ENCODE measurements at regions not wholly inside any gene's neighbourhood (a gene's known extent, or its start where the extent isn't known, plus 50 kb on each side); places are given as distances from the start of the nearest gene placed in this dataset.
"Not testable (repeated sequence)": the region's sequence is repeated elsewhere in the genome, so short reads cannot be mapped to it uniquely, and the experiment has no call there.

DNA sequence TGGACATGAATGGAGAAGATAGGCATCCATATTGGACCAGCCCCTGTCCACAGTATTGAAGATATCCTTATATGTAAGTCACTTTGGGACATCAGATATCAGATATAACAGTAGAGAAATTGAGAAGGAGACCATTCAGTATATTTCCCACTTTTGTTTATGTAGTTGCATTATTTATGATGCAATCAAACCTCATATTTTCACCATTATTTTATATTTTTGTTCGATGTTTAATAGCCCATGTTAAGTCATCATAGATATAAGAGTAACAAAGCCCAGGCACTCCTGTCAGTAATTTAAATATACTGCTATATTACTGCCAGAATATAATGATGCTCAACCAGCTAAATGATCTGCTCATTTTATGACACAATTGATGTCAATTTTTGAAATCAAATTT is 744.5 kb upstream of the EPHA7 start:
- Histone ChIP-seq H3K9me2 (replicated peaks; ENCODE audit: insufficient read depth) (no peaks in the 10 kb centered on the region), H3K36me3 (replicated peaks; ENCODE audit: insufficient read depth, low read depth) (no peaks in the 10 kb centered on the region), H4K20me1 (ENCODE audit: insufficient read depth, poor library complexity, severe bottlenecking) (no peaks in the 10 kb centered on the region), H3K4me2 (no peak overlapping the region), H3K27me3 (no peaks in the 10 kb centered on the region), H3K4me3 (no peak overlapping the region), H2AFZ (no peak overlapping the region), H3K79me2 (no peaks in the 10 kb centered on the region), H3K4me1 (ENCODE audit: insufficient read depth) (no peaks in the 10 kb centered on the region), H3K9me3 (ENCODE audit: low read depth) (no peaks in the 10 kb centered on the region), H3K27ac (no peak overlapping the region)
- 90% methylated on average over 1 of the region's 1 CpG for WGBS (ENCODE audit: low lambda C conversion rate, missing lambda C conversion rate)
- TF ChIP-seq EZH2phosphoT487 (IDR thresholded peaks at IDR 0.05; ENCODE audit: low read depth, severe bottlenecking, unreplicated experiment): no peak
- TF ChIP-seq, protein P1, sequence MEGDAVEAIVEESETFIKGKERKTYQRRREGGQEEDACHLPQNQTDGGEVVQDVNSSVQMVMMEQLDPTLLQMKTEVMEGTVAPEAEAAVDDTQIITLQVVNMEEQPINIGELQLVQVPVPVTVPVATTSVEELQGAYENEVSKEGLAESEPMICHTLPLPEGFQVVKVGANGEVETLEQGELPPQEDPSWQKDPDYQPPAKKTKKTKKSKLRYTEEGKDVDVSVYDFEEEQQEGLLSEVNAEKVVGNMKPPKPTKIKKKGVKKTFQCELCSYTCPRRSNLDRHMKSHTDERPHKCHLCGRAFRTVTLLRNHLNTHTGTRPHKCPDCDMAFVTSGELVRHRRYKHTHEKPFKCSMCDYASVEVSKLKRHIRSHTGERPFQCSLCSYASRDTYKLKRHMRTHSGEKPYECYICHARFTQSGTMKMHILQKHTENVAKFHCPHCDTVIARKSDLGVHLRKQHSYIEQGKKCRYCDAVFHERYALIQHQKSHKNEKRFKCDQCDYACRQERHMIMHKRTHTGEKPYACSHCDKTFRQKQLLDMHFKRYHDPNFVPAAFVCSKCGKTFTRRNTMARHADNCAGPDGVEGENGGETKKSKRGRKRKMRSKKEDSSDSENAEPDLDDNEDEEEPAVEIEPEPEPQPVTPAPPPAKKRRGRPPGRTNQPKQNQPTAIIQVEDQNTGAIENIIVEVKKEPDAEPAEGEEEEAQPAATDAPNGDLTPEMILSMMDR (IDR thresholded peaks at IDR 0.05; ENCODE audit: poor library complexity): no peak
- no peak for TF ChIP-seq EZH2 (IDR thresholded peaks at IDR 0.05; ENCODE audit: borderline replicate concordance)
- DNase-seq (ENCODE audit: low spot score): no peak

DNA sequence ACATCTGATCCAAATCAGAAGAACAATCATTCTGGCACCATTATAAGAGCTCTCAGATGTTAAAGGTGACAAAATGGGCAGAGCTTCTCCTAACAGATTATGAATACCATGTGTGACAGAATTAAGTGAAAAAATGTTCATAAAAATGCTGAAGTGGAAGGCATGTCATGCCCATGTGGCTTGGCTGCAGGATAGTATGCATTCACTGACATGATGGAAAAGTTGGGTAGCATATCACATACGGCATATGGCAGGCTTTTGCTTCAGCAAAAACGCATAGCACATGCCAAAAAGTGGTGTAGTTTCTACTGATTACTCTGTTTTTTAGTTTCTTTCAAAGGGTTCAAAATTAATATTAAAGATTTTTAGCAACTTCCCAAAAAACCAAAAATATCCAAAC is 731.5 kb upstream of the EPHA7 start:
- H3K4me3 ChIP-seq: no peak overlapping the region
- H3K79me2 ChIP-seq: no peaks in the 10 kb centered on the region
- 97% methylated on average over 2 of the region's 2 CpGs for WGBS (ENCODE audit: low lambda C conversion rate, missing lambda C conversion rate)
- H3K27ac ChIP-seq: no peak overlapping the region
- no peaks in the 10 kb centered on the region for H3K36me3 ChIP-seq (replicated peaks; ENCODE audit: insufficient read depth, low read depth)
- H3K9me3 ChIP-seq (ENCODE audit: low read depth): no peaks in the 10 kb centered on the region
- H4K20me1 ChIP-seq (ENCODE audit: insufficient read depth, poor library complexity, severe bottlenecking): no peaks in the 10 kb centered on the region
- no peak for TF ChIP-seq EZH2phosphoT487 (IDR thresholded peaks at IDR 0.05; ENCODE audit: low read depth, severe bottlenecking, unreplicated experiment)
- TF ChIP-seq, protein P1 (IDR thresholded peaks at IDR 0.05; ENCODE audit: poor library complexity): no peak
- TF ChIP-seq EZH2 (IDR thresholded peaks at IDR 0.05; ENCODE audit: borderline replicate concordance): no peak
- no peaks in the 10 kb centered on the region for H3K27me3 ChIP-seq
- no peak overlapping the region for H2AFZ ChIP-seq
- H3K4me1 ChIP-seq (ENCODE audit: insufficient read depth): no peaks in the 10 kb centered on the region
- no peak for DNase-seq (ENCODE audit: low spot score)
- H3K9me2 ChIP-seq (replicated peaks; ENCODE audit: insufficient read depth): no peaks in the 10 kb centered on the region
- no peak overlapping the region for H3K4me2 ChIP-seq

DNA sequence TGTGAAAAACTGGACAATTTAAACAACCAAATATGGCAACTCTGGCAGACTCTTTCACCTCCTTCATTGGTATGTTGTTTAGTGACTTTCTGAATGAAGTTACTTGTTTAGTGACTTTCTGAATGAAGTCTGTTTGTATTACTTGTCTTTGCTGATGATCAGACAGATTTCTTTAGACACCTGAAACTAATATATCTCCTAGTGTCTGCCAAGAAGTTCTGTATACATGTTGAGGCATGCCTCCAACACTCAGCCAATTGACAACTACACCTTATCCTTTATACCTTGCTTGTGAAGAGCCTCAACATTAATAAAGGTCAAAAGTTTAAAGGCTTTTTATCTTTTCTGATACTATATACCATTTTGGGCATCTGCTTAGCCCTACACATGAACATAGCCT is 725.4 kb upstream of the EPHA7 start:
- no peaks in the 10 kb centered on the region for H4K20me1 ChIP-seq (ENCODE audit: insufficient read depth, poor library complexity, severe bottlenecking)
- H3K79me2 ChIP-seq: no peaks in the 10 kb centered on the region
- H3K4me3 ChIP-seq: no peak overlapping the region
- H3K27ac ChIP-seq: no peak overlapping the region
- H3K4me2 ChIP-seq: no peak overlapping the region
- H3K36me3 ChIP-seq (replicated peaks; ENCODE audit: insufficient read depth, low read depth): no peaks in the 10 kb centered on the region
- no peaks in the 10 kb centered on the region for H3K9me3 ChIP-seq (ENCODE audit: low read depth)
- H3K4me1 ChIP-seq (ENCODE audit: insufficient read depth): no peaks in the 10 kb centered on the region
- H3K27me3 ChIP-seq: no peaks in the 10 kb centered on the region
- no peak for DNase-seq (ENCODE audit: low spot score)
- TF ChIP-seq EZH2 (IDR thresholded peaks at IDR 0.05; ENCODE audit: borderline replicate concordance) (no peak), EZH2phosphoT487 (IDR thresholded peaks at IDR 0.05; ENCODE audit: low read depth, severe bottlenecking, unreplicated experiment) (no peak)
- TF ChIP-seq, protein P1 (IDR thresholded peaks at IDR 0.05; ENCODE audit: poor library complexity): no peak
- no peaks in the 10 kb centered on the region for H3K9me2 ChIP-seq (replicated peaks; ENCODE audit: insufficient read depth)
- no peak overlapping the region for H2AFZ ChIP-seq

DNA sequence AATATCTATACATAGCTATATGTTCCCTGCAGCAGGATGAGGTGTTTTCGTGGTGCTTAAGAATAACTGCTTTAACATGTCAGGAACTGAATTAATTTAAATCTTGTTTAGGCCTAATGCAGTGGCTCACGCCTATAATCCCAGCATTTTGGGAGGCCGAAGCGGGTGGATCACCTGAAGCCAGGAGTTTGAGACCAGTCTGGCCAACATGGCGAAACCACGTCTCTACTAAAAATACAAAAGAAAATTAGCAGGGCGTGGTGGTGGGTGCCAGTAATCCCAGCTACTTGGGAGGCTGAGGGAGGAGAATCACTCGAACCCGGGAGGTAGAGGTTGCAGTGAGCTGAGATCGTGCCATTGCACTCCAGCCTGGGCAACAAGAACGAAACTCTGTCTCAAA is 717.8 kb upstream of the EPHA7 start:
- not testable (repeated sequence) for H3K27ac ChIP-seq; H3K79me2 ChIP-seq; H2AFZ ChIP-seq; H3K4me2 ChIP-seq; DNase-seq (ENCODE audit: low spot score); H3K27me3 ChIP-seq; H3K9me3 ChIP-seq (ENCODE audit: low read depth); H3K4me3 ChIP-seq; H3K4me1 ChIP-seq (ENCODE audit: insufficient read depth); H3K9me2 ChIP-seq (replicated peaks; ENCODE audit: insufficient read depth); H4K20me1 ChIP-seq (ENCODE audit: insufficient read depth, poor library complexity, severe bottlenecking); H3K36me3 ChIP-seq (replicated peaks; ENCODE audit: insufficient read depth, low read depth)
- 93% methylated on average over 11 of the region's 11 CpGs for WGBS (ENCODE audit: low lambda C conversion rate, missing lambda C conversion rate)
